SK-N-SH (cell line): ENCODE measurements at regions not wholly inside any gene's neighbourhood (a gene's known extent, or its start where the extent isn't known, plus 50 kb on each side); places are given as distances from the start of the nearest gene placed in this dataset.

Experiments
- CTCF ChIA-PET: fragments of 300-600, 350-600 bp; formaldehyde crosslinking; extraction: SDS; loops from one replicate; lab custom pipeline; 2021; lab: Yijun Ruan, JAX
- POLR2A ChIA-PET: fragments of 350-600 bp; sonication (Branson Sonifier 250); formaldehyde crosslinking; extraction: SDS; loops from one replicate; lab custom pipeline; 2020; ENCODE audit warnings: antibody characterized with exemption, inconsistent platforms; lab: Yijun Ruan, JAX
- DNase-seq: peaks from one replicate; pipeline ENCODE4 v3.0.0; 2012
- H2AFZ ChIP-seq: fragments of 200-600 bp; sonication (generic); 2 replicates; pipeline ENCODE4 v1.8.1; 2016; ENCODE audit warnings: antibody characterized with exemption, mild to moderate bottlenecking, low read depth
- H3F3A ChIP-seq: fragments of 200-600 bp; sonication (generic); replicated peaks from 2 replicates; pipeline ENCODE3; 2016; ENCODE audit warnings: antibody characterized with exemption, mild to moderate bottlenecking; ENCODE audit not compliant: insufficient read depth
- H3K27ac ChIP-seq, 2 experiments: fragments of 200-500 bp in 1 of 2; fragments of 200-600 bp in 1 of 2; sonication (Bioruptor generic) in 1 of 2; sonication (generic), shearing (Covaris generic) in 1 of 2; 2 replicates each; pipeline versions ENCODE4 v1.5.1 to v1.6.1; 2014 to 2016; ENCODE audit warnings: low read depth in 2 of 2, inconsistent platforms in 1 of 2, low read length in 1 of 2, mild to moderate bottlenecking in 1 of 2, mixed read lengths in 1 of 2
- H3K27me3 ChIP-seq: fragments of 200-600 bp; sonication (generic), shearing (Covaris generic); 2 replicates; pipeline ENCODE4 v1.6.1; 2016; ENCODE audit warnings: mixed run types; ENCODE audit not compliant: insufficient read depth
- H3K36me3 ChIP-seq, 2 experiments: fragments of 200-500 bp in 1 of 2; fragments of 200-600 bp in 1 of 2; sonication (Bioruptor generic) in 1 of 2; sonication (generic) in 1 of 2; replicated peaks in 1 of 2; 2 replicates each; pipeline versions ENCODE3 to v1.5.1; 2014 to 2016; ENCODE audit warnings: low read length in 1 of 2, mild to moderate bottlenecking in 1 of 2; ENCODE audit not compliant: insufficient read depth in 2 of 2, control insufficient read depth in 1 of 2
- H3K4me1 ChIP-seq, 2 experiments: fragments of 200-500 bp in 1 of 2; fragments of 200-600 bp in 1 of 2; sonication (Bioruptor generic) in 1 of 2; sonication (generic), shearing (Covaris generic) in 1 of 2; 2 replicates each; pipeline versions ENCODE4 v1.5.1 to v1.6.1; 2014 to 2016; ENCODE audit warnings: low read depth in 1 of 2, low read length in 1 of 2, mixed run types in 1 of 2; ENCODE audit not compliant: insufficient read depth in 2 of 2, control insufficient read depth in 1 of 2
- H3K4me2 ChIP-seq: fragments of 200-600 bp; sonication (generic), shearing (Covaris generic); 2 replicates; pipeline ENCODE4 v1.6.1; 2017; ENCODE audit warnings: mixed run types
- H3K4me3 ChIP-seq, 2 experiments: fragments of 200-500 bp in 1 of 2; fragments of 200-600 bp in 1 of 2; sonication (Bioruptor generic) in 1 of 2; sonication (generic), shearing (Covaris generic) in 1 of 2; 2 replicates each; pipeline versions ENCODE4 v1.5.1 to v1.8.1; 2014 to 2016; ENCODE audit warnings: low read depth in 2 of 2, inconsistent platforms in 1 of 2, low read length in 1 of 2, mild to moderate bottlenecking in 1 of 2, mixed read lengths in 1 of 2, moderate library complexity in 1 of 2
- H3K79me2 ChIP-seq: fragments of 200-600 bp; sonication (generic); 2 replicates; pipeline ENCODE4 v1.8.1; 2017; ENCODE audit warnings: mild to moderate bottlenecking; ENCODE audit not compliant: insufficient read depth
- H3K9ac ChIP-seq: fragments of 200-600 bp; sonication (generic); 2 replicates; pipeline ENCODE4 v1.6.1; 2017; ENCODE audit warnings: mixed run types
- H3K9me2 ChIP-seq: fragments of 200-600 bp; sonication (generic); 2 replicates; pipeline ENCODE4 v1.6.1; 2017; ENCODE audit warnings: mixed run types
- H3K9me3 ChIP-seq: fragments of 200-600 bp; sonication (generic); 2 replicates; pipeline ENCODE4 v1.6.1; 2017; ENCODE audit warnings: mixed run types, mild to moderate bottlenecking, moderate library complexity
- H4K20me1 ChIP-seq: fragments of 200-600 bp; sonication (generic); 2 replicates; pipeline ENCODE4 v1.6.1; 2017; ENCODE audit warnings: mild to moderate bottlenecking, mixed run types; ENCODE audit not compliant: insufficient read depth
- CHD2 ChIP-seq: fragments of 150-350 bp; IDR thresholded peaks from 2 replicates; pipeline ENCODE4 v1.6.1; 2018; ENCODE audit warnings: low read length; ENCODE audit not compliant: partially characterized antibody
- EZH2phosphoT487 ChIP-seq: fragments of 200-600 bp; sonication (generic); IDR thresholded peaks from 2 replicates; pipeline ENCODE4 v1.6.1; 2017; ENCODE audit warnings: low read depth, mixed run types, mild to moderate bottlenecking, antibody characterized with exemption, moderate library complexity, borderline replicate concordance
- MEF2A ChIP-seq: IDR thresholded peaks from 2 replicates; pipeline ENCODE4 v1.4.0; 2012; ENCODE audit warnings: low read depth, borderline replicate concordance
- MXI1 ChIP-seq: IDR thresholded peaks from 2 replicates; pipeline ENCODE4 v1.6.1; 2012; ENCODE audit warnings: mild to moderate bottlenecking, low read depth, low read length, improper control_type of control experiment
- NFIC ChIP-seq: IDR thresholded peaks from 2 replicates; pipeline ENCODE4 v1.4.0; 2012; ENCODE audit warnings: borderline replicate concordance
- NRF1 ChIP-seq: IDR thresholded peaks from 2 replicates; pipeline ENCODE4 v1.6.1; 2012; ENCODE audit warnings: low read depth, mild to moderate bottlenecking, low read length
- PBX3 ChIP-seq: IDR thresholded peaks from 2 replicates; pipeline ENCODE4; 2012
- REST ChIP-seq: IDR thresholded peaks from 2 replicates; pipeline ENCODE4 v1.6.1; 2012; ENCODE audit warnings: mild to moderate bottlenecking, low read depth, low read length, moderate library complexity
- SMC3 ChIP-seq: IDR thresholded peaks from 2 replicates; pipeline ENCODE4 v1.6.1; 2012; ENCODE audit warnings: low read depth, low read length, improper control_type of control experiment
- TCF12 ChIP-seq: IDR thresholded peaks from 2 replicates; pipeline ENCODE4 v1.4.0; 2012
- TEAD4 ChIP-seq: IDR thresholded peaks from 2 replicates; pipeline ENCODE4 v1.4.0; 2012; ENCODE audit warnings: mild to moderate bottlenecking, borderline replicate concordance; ENCODE audit not compliant: insufficient read depth
- USF1 ChIP-seq: IDR thresholded peaks from 2 replicates; pipeline ENCODE4 v1.4.0; 2012; ENCODE audit warnings: low read depth, borderline replicate concordance
- YY1 ChIP-seq: IDR thresholded peaks from 2 replicates; pipeline ENCODE4 v1.4.0; 2012; ENCODE audit warnings: low read depth, mild to moderate bottlenecking
- WGBS: methylation state at CpG from one replicate; pipeline ENCODE4 v1.1.6; 2017; ENCODE audit warnings: low lambda C conversion rate; 5-methylcytosine and 5-hydroxymethylcytosine counted together

- TF ChIP-seq USF1 (no peak), MXI1 (no peak), TEAD4 (no peak), NRF1 (no peak), MEF2A (no peak), SMC3 (no peak), TCF12 (no peak), YY1 (no peak), CHD2 (no peak)
Observed at GRCh38 chr13:34758628-34759027, 183.4 kb upstream of the NBEA start (continued).

- Histone ChIP-seq H3K27ac (no peak overlapping the region), H3K36me3 (no peaks in the 10 kb centered on the region), H4K20me1 (no peaks in the 10 kb centered on the region), H3K79me2 (no peaks in the 10 kb centered on the region), H3F3A (no peaks in the 10 kb centered on the region), H3K9me3 (no peaks in the 10 kb centered on the region), H3K9ac (no peak overlapping the region), H3K4me2 (no peak overlapping the region), H3K9me2 (no peaks in the 10 kb centered on the region), H3K4me3 (no peak overlapping the region), H2AFZ (no peak overlapping the region), H3K27me3 (no peaks in the 10 kb centered on the region), H3K4me1 (no peaks in the 10 kb centered on the region)
- POLR2A ChIA-PET: no interaction called here
- 80% methylated on average over 2 of the region's 2 CpGs for WGBS
- TF ChIP-seq EZH2phosphoT487 (no peak), PBX3 (peak; percentile 13; the same call in 1 of the 2 replicates), NFIC (no peak), REST (no peak), USF1 (no peak)
- CTCF ChIA-PET: no interaction called here
- no peak for DNase-seq
Observed at GRCh38 chr13:34762312-34762711, 179.8 kb upstream of the NBEA start.
